Left ventricle myocardium inferior (tissue), 1 donor: ENCODE measurements at regions not wholly inside any gene's neighbourhood (a gene's known extent, or its start where the extent isn't known, plus 50 kb on each side); places are given as distances from the start of the nearest gene placed in this dataset.

Source experiments
- DNase-seq: peaks from one replicate; pipeline ENCODE4 v3.0.0-alpha.2; 2020
- H3K27ac ChIP-seq: fragments of 200-600 bp; replicated peaks from 2 replicates; pipeline ENCODE4 v1.8.0; 2021
- H3K27me3 ChIP-seq: fragments of 200-600 bp; 2 replicates; pipeline ENCODE4 v1.8.0; 2021; ENCODE audit warnings: low read depth
- H3K36me3 ChIP-seq: fragments of 200-600 bp; 2 replicates; pipeline ENCODE4 v1.8.0; 2021
- H3K4me1 ChIP-seq: fragments of 200-600 bp; 2 replicates; pipeline ENCODE4 v1.8.0; 2021
- H3K4me3 ChIP-seq: fragments of 200-600 bp; 2 replicates; pipeline ENCODE4 v1.8.0; 2021; ENCODE audit warnings: mild to moderate bottlenecking, moderate library complexity
- H3K9me3 ChIP-seq: fragments of 200-600 bp; replicated peaks from 2 replicates; pipeline ENCODE4 v1.8.0; 2021
- intact Hi-C: fragments of 100-400 bp; cut with micrococcal nuclease; formaldehyde crosslinking; loops from one replicate; pipeline ENCODE4 v1.11.0; 2022
- TF ChIP-seq, protein P1 (sequence below): fragments of 200-600 bp; IDR thresholded peaks from 2 replicates; pipeline ENCODE4 v1.8.0; 2021; ENCODE audit warnings: antibody characterized with exemption, mild to moderate bottlenecking, borderline replicate concordance
- donor health status: DM: no; HTN: yes; CAD: no; lungs with severe emphysema.

- no peaks in the 10 kb centered on the region for H3K27me3 ChIP-seq
- TF ChIP-seq, protein P1, sequence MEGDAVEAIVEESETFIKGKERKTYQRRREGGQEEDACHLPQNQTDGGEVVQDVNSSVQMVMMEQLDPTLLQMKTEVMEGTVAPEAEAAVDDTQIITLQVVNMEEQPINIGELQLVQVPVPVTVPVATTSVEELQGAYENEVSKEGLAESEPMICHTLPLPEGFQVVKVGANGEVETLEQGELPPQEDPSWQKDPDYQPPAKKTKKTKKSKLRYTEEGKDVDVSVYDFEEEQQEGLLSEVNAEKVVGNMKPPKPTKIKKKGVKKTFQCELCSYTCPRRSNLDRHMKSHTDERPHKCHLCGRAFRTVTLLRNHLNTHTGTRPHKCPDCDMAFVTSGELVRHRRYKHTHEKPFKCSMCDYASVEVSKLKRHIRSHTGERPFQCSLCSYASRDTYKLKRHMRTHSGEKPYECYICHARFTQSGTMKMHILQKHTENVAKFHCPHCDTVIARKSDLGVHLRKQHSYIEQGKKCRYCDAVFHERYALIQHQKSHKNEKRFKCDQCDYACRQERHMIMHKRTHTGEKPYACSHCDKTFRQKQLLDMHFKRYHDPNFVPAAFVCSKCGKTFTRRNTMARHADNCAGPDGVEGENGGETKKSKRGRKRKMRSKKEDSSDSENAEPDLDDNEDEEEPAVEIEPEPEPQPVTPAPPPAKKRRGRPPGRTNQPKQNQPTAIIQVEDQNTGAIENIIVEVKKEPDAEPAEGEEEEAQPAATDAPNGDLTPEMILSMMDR, result no peak
- H3K36me3 ChIP-seq, result no peaks in the 10 kb centered on the region
- no peaks in the 10 kb centered on the region for H3K9me3 ChIP-seq
- H3K4me1 ChIP-seq, result no peaks in the 10 kb centered on the region
- intact Hi-C loops, result no loop called here
- no peak overlapping the region for H3K4me3 ChIP-seq
- no peak overlapping the region for H3K27ac ChIP-seq
- DNase-seq, result no peak
Measured at GRCh38 chr7:53794816-53795215, 747.4 kb upstream of the VSTM2A start.

- Histone ChIP-seq H3K9me3 (no peaks in the 10 kb centered on the region), H3K36me3 (no peaks in the 10 kb centered on the region), H3K27me3 (no peaks in the 10 kb centered on the region), H3K4me1 (no peaks in the 10 kb centered on the region), H3K4me3 (no peak overlapping the region), H3K27ac (no peak overlapping the region)
- DNase-seq, result no peak
- TF ChIP-seq, protein P1, result no peak
- intact Hi-C loops, result no loop called here
Measured at GRCh38 chr7:53800746-53801145, 741.4 kb upstream of the VSTM2A start.

DNA sequence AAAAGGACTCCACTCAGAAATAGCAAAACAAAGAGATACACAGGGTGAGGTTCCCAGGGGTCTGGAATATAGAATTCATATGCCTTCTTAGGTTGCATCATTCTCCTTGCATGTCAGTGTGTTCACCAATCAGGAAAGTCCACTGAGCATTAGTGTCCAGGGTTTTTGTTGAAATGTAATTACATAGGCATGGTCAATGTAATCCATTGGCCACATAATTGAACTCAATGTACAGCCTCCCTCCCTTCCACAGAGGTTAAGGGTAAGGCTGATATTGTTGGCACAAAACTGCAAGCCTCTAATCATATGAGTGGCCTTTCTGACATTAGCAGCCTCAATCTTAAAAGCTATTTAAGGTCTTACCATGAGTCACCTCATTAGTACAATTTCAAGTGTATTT, 736.1 kb upstream of the VSTM2A start:
- TF ChIP-seq, protein P1, result no peak
- no peak overlapping the region for H3K27ac ChIP-seq
- no peaks in the 10 kb centered on the region for H3K36me3 ChIP-seq
- H3K4me1 ChIP-seq, result no peaks in the 10 kb centered on the region
- DNase-seq, result no peak
- no peaks in the 10 kb centered on the region for H3K9me3 ChIP-seq
- intact Hi-C loops, result no loop called here
- no peaks in the 10 kb centered on the region for H3K27me3 ChIP-seq
- H3K4me3 ChIP-seq, result no peak overlapping the region

- H3K4me3 ChIP-seq, result no peak overlapping the region
- no peak overlapping the region for H3K27ac ChIP-seq
- no peaks in the 10 kb centered on the region for H3K4me1 ChIP-seq
- no peaks in the 10 kb centered on the region for H3K27me3 ChIP-seq
- intact Hi-C loops, result no loop called here
- TF ChIP-seq, protein P1, result no peak
- no peak for DNase-seq
- H3K36me3 ChIP-seq, result no peaks in the 10 kb centered on the region
- H3K9me3 ChIP-seq, result peaks cover 5% of the 10 kb centered on the region
Measured at GRCh38 chr7:53811555-53812079, 730.6 kb upstream of the VSTM2A start.

GRCh38 chr7:53812135-53812534, 730.0 kb upstream of the VSTM2A start:
- H3K4me1 ChIP-seq, result no peaks in the 10 kb centered on the region
- no peaks in the 10 kb centered on the region for H3K36me3 ChIP-seq
- H3K27me3 ChIP-seq, result no peaks in the 10 kb centered on the region
- DNase-seq, result no peak
- H3K9me3 ChIP-seq, result peaks cover 5% of the 10 kb centered on the region
- H3K27ac ChIP-seq, result no peak overlapping the region
- H3K4me3 ChIP-seq, result no peak overlapping the region
- intact Hi-C loops, result no loop called here
- TF ChIP-seq, protein P1, result no peak
